ENCODE measurements at regions not wholly inside any gene's neighbourhood (a gene's known extent, or its start where the extent isn't known, plus 50 kb on each side); places are given as distances from the start of the nearest gene placed in this dataset.

GRCh38 chr18:2478662-2479061, 92.6 kb downstream of the METTL4 start:
- DNase-seq, result no peak

GRCh38 chr18:2480536-2480935, 90.8 kb downstream of the METTL4 start:
- DNase-seq, result no peak

- DNase-seq, result no peak
Observed at GRCh38 chr18:2482706-2483475, 88.4 kb downstream of the METTL4 start.

- no peak for DNase-seq
Observed at GRCh38 chr18:2485983-2486382, 85.3 kb downstream of the METTL4 start.

- DNase-seq, result no peak
Observed at GRCh38 chr18:2486426-2486825, 84.9 kb downstream of the METTL4 start.

All from NCI-H1105 (cell line).